Gastroesophageal sphincter (tissue), 3 donors: ENCODE measurements at regions not wholly inside any gene's neighbourhood (a gene's known extent, or its start where the extent isn't known, plus 50 kb on each side); places are given as distances from the start of the nearest gene placed in this dataset.

Experiments used
- CTCF ChIP-seq, 4 experiments: fragments of 200-600 bp in 2 of 4; fragments of 450-650 bp in 2 of 4; sonication (generic) in 1 of 4; IDR thresholded peaks; one replicate each; pipeline ENCODE4 v1.5.1; 2017 to 2019; ENCODE audit warnings: antibody characterized with exemption in 4 of 4, mild to moderate bottlenecking in 2 of 4, moderate library complexity in 2 of 4
- POLR2A ChIP-seq, 2 donors: fragments of 450-650 bp; IDR thresholded peaks; one replicate each; pipeline ENCODE4 v1.6.1; 2017; ENCODE audit warnings: antibody characterized with exemption in 2 of 2, mild to moderate bottlenecking in 2 of 2, moderate library complexity in 1 of 2
- POLR2AphosphoS5 ChIP-seq: sonication (generic); formaldehyde crosslinking; IDR thresholded peaks from one replicate; pipeline ENCODE4 v1.6.1; 2017; ENCODE audit warnings: antibody characterized with exemption

DNA sequence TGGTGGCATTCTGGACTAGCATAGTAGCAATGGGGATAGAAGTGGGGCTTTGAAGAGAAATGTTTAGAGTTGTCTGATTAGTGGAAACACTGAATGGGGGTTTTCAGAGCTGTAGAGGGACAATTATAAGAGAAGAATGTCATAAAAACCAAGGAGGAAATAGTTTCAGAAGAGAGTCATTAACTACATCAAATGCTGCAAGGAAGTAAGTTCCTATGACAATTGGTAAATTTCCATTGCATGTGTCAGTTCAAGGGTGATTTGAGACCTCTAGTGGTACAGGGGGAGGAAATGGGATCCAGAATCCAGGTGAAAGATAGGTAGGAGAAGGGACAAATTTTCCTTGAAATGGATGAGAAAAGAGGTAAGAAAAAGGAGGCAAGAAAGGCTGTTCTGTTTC lies 68.3 kb upstream of the TBC1D5 start:
- TF ChIP-seq POLR2AphosphoS5 (no peak), CTCF (IDR thresholded peaks at IDR 0.05) (peak in 1 of 4 experiments; percentile 31), POLR2A (IDR thresholded peaks at IDR 0.05) (no peak)
